ENCODE measurements at regions not wholly inside any gene's neighbourhood (a gene's known extent, or its start where the extent isn't known, plus 50 kb on each side); places are given as distances from the start of the nearest gene placed in this dataset.

DNA sequence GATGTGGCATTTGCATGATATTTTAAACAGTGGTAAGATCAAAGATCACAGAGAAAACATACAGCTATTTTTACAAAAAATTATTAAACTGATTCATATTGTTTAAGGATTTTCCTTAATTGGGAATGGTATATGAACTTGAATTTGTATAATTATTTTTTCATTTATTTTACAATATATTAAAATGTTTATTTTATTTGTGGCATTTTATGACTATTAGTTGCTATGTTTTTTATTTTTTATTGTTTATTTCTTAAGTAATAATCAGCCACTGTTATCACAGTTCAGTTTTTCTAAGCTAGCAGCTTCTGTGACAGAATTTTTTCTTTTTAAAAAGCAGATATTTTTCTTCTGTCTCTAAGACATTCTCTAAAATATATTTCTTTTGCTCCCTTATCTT, 387.0 kb upstream of the KHDRBS2 start:
- TF ChIP-seq ZNF274 (IDR thresholded peaks at IDR 0.05; ENCODE audit: low read depth, low read length), result no peak
- TF ChIP-seq YY1 (IDR thresholded peaks at IDR 0.05; ENCODE audit: insufficient read depth, insufficient read length), result no peak
- no peak for TF ChIP-seq SUZ12 (IDR thresholded peaks at IDR 0.05; ENCODE audit: extremely low read depth, insufficient read depth, insufficient read length)
- H3K9me3 ChIP-seq (ENCODE audit: insufficient read depth, low read length), result no peaks in the 10 kb centered on the region
- no peaks in the 10 kb centered on the region for H3K4me1 ChIP-seq (ENCODE audit: insufficient read depth, insufficient read length)
- no peak overlapping the region for H3K9ac ChIP-seq (ENCODE audit: insufficient read length, low read depth)
- no peak overlapping the region for H3K4me3 ChIP-seq (ENCODE audit: insufficient read length, low read depth)
- DNase-seq (ENCODE audit: low read depth, low spot score), result no peak
- no peaks in the 10 kb centered on the region for H3K27me3 ChIP-seq (ENCODE audit: insufficient read depth, insufficient read length)
- no peaks in the 10 kb centered on the region for H3K36me3 ChIP-seq (ENCODE audit: insufficient read depth, insufficient read length, low read length)

DNA sequence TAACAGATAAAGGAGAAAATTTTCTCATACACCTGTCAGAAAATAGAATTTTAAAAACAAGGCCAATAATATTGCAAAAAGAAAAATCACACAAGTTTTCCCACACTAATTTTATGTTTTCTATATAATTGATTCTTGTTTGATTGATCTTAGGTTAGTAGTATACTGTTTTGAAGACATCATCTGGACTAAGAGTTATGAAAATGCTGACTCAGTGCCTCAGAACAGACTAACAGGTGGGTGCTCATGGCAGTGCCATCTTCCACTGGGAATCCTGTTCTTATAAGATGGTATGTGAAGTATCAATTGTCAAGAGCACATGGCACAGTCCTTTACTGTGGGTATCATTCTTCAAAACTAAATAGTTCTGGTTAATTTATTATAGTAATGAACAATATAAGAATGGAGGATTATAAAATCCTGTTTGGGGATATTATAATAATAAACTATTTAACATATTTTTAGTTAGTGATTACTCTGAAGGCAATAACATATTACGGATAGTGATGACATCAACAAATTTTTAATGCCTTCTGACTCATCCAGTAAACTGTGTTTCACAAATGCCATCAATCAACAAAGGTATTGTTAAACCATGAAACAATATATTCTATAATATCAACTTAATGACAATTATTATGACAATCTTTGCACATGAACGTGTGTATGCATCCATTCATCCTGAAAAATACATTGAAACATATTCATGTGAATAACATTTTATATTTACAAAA, 384.6 kb upstream of the KHDRBS2 start:
- Histone ChIP-seq H3K9ac (ENCODE audit: insufficient read length, low read depth) (no peak overlapping the region), H3K4me1 (ENCODE audit: insufficient read depth, insufficient read length) (no peaks in the 10 kb centered on the region), H3K9me3 (ENCODE audit: insufficient read depth, low read length) (no peaks in the 10 kb centered on the region), H3K4me3 (ENCODE audit: insufficient read length, low read depth) (no peak overlapping the region), H3K27me3 (ENCODE audit: insufficient read depth, insufficient read length) (no peaks in the 10 kb centered on the region), H3K36me3 (ENCODE audit: insufficient read depth, insufficient read length, low read length) (no peaks in the 10 kb centered on the region)
- no peak for TF ChIP-seq ZNF274 (IDR thresholded peaks at IDR 0.05; ENCODE audit: low read depth, low read length)
- TF ChIP-seq SUZ12 (IDR thresholded peaks at IDR 0.05; ENCODE audit: extremely low read depth, insufficient read depth, insufficient read length), result no peak
- no peak for TF ChIP-seq YY1 (IDR thresholded peaks at IDR 0.05; ENCODE audit: insufficient read depth, insufficient read length)
- no peak for DNase-seq (ENCODE audit: low read depth, low spot score)

GRCh38 chr6:62669831-62670230, 383.8 kb upstream of the KHDRBS2 start:
- DNase-seq (ENCODE audit: low read depth, low spot score), result no peak
- no peaks in the 10 kb centered on the region for H3K36me3 ChIP-seq (ENCODE audit: insufficient read depth, insufficient read length, low read length)
- H3K9me3 ChIP-seq (ENCODE audit: insufficient read depth, low read length), result no peaks in the 10 kb centered on the region
- H3K9ac ChIP-seq (ENCODE audit: insufficient read length, low read depth), result no peak overlapping the region
- TF ChIP-seq SUZ12 (IDR thresholded peaks at IDR 0.05; ENCODE audit: extremely low read depth, insufficient read depth, insufficient read length), result no peak
- no peak for TF ChIP-seq YY1 (IDR thresholded peaks at IDR 0.05; ENCODE audit: insufficient read depth, insufficient read length)
- TF ChIP-seq ZNF274 (IDR thresholded peaks at IDR 0.05; ENCODE audit: low read depth, low read length), result no peak
- no peak overlapping the region for H3K4me3 ChIP-seq (ENCODE audit: insufficient read length, low read depth)
- H3K4me1 ChIP-seq (ENCODE audit: insufficient read depth, insufficient read length), result no peaks in the 10 kb centered on the region
- H3K27me3 ChIP-seq (ENCODE audit: insufficient read depth, insufficient read length), result no peaks in the 10 kb centered on the region

DNA sequence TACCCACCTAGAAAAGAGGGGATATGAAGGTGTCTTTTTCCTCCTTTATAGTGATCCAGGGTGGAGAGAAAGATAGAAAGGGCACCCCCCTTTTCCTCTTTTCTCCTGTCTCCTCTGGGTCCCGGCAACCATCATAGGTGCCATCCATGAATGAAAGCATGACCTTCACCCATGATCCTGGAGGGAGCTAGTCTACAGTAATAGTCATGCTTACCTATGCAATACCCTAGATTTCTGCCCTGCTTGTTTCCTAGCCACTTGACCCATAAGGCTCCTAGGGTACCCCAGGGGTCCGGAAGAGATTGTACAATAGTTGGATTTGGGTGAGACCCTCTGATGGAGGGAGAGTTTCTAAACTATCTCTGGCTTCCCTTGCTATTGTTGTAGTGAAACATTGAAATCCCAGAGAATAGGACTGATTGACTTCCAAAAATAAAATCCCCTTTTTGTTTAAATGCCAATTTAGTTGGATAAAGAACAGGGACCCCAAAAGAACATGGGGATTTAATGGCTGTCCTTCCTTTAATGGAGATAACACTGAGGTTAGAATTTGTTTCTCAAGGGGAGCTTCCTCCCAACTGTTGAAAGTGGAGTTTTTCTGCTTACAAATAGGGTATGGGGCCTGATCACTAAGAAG, 366.8 kb upstream of the KHDRBS2 start:
- Histone ChIP-seq H3K9ac (ENCODE audit: insufficient read length, low read depth) (no peak overlapping the region), H3K4me3 (ENCODE audit: insufficient read length, low read depth) (no peak overlapping the region), H3K9me3 (ENCODE audit: insufficient read depth, low read length) (peaks cover 36% of the 10 kb centered on the region), H3K4me1 (ENCODE audit: insufficient read depth, insufficient read length) (no peaks in the 10 kb centered on the region), H3K27me3 (ENCODE audit: insufficient read depth, insufficient read length) (no peaks in the 10 kb centered on the region), H3K36me3 (ENCODE audit: insufficient read depth, insufficient read length, low read length) (no peaks in the 10 kb centered on the region)
- peak; percentile 15 for DNase-seq (ENCODE audit: low read depth, low spot score)
- no peak for TF ChIP-seq YY1 (IDR thresholded peaks at IDR 0.05; ENCODE audit: insufficient read depth, insufficient read length)
- TF ChIP-seq ZNF274 (IDR thresholded peaks at IDR 0.05; ENCODE audit: low read depth, low read length), result no peak
- TF ChIP-seq SUZ12 (IDR thresholded peaks at IDR 0.05; ENCODE audit: extremely low read depth, insufficient read depth, insufficient read length), result no peak

GRCh38 chr6:62645274-62645673, 359.2 kb upstream of the KHDRBS2 start:
- Histone ChIP-seq H3K36me3 (ENCODE audit: insufficient read depth, insufficient read length, low read length) (no peaks in the 10 kb centered on the region), H3K9me3 (ENCODE audit: insufficient read depth, low read length) (no peaks in the 10 kb centered on the region; the same call in 1 of the 2 replicates), H3K27me3 (ENCODE audit: insufficient read depth, insufficient read length) (no peaks in the 10 kb centered on the region), H3K4me3 (ENCODE audit: insufficient read length, low read depth) (no peak overlapping the region), H3K9ac (ENCODE audit: insufficient read length, low read depth) (no peak overlapping the region), H3K4me1 (ENCODE audit: insufficient read depth, insufficient read length) (no peaks in the 10 kb centered on the region)
- no peak for TF ChIP-seq SUZ12 (IDR thresholded peaks at IDR 0.05; ENCODE audit: extremely low read depth, insufficient read depth, insufficient read length)
- no peak for TF ChIP-seq ZNF274 (IDR thresholded peaks at IDR 0.05; ENCODE audit: low read depth, low read length)
- no peak for TF ChIP-seq YY1 (IDR thresholded peaks at IDR 0.05; ENCODE audit: insufficient read depth, insufficient read length)
- DNase-seq (ENCODE audit: low read depth, low spot score), result no peak

GRCh38 chr6:62640749-62641148, 354.7 kb upstream of the KHDRBS2 start:
- no peak overlapping the region for H3K4me3 ChIP-seq (ENCODE audit: insufficient read length, low read depth)
- DNase-seq (ENCODE audit: low read depth, low spot score), result no peak
- no peaks in the 10 kb centered on the region for H3K36me3 ChIP-seq (ENCODE audit: insufficient read depth, insufficient read length, low read length)
- no peaks in the 10 kb centered on the region for H3K27me3 ChIP-seq (ENCODE audit: insufficient read depth, insufficient read length)
- no peak overlapping the region for H3K9ac ChIP-seq (ENCODE audit: insufficient read length, low read depth)
- no peak for TF ChIP-seq SUZ12 (IDR thresholded peaks at IDR 0.05; ENCODE audit: extremely low read depth, insufficient read depth, insufficient read length)
- TF ChIP-seq ZNF274 (IDR thresholded peaks at IDR 0.05; ENCODE audit: low read depth, low read length), result no peak
- no peak for TF ChIP-seq YY1 (IDR thresholded peaks at IDR 0.05; ENCODE audit: insufficient read depth, insufficient read length)
- no peaks in the 10 kb centered on the region for H3K4me1 ChIP-seq (ENCODE audit: insufficient read depth, insufficient read length)
- H3K9me3 ChIP-seq (ENCODE audit: insufficient read depth, low read length), result no peaks in the 10 kb centered on the region

GRCh38 chr6:62626661-62627060, 340.6 kb upstream of the KHDRBS2 start:
- H3K27me3 ChIP-seq (ENCODE audit: insufficient read depth, insufficient read length), result no peaks in the 10 kb centered on the region
- H3K36me3 ChIP-seq (ENCODE audit: insufficient read depth, insufficient read length, low read length), result no peaks in the 10 kb centered on the region
- H3K4me1 ChIP-seq (ENCODE audit: insufficient read depth, insufficient read length), result no peaks in the 10 kb centered on the region
- no peak overlapping the region for H3K4me3 ChIP-seq (ENCODE audit: insufficient read length, low read depth)
- H3K9me3 ChIP-seq (ENCODE audit: insufficient read depth, low read length), result no peaks in the 10 kb centered on the region
- TF ChIP-seq YY1 (IDR thresholded peaks at IDR 0.05; ENCODE audit: insufficient read depth, insufficient read length), result no peak
- no peak for TF ChIP-seq SUZ12 (IDR thresholded peaks at IDR 0.05; ENCODE audit: extremely low read depth, insufficient read depth, insufficient read length)
- no peak for TF ChIP-seq ZNF274 (IDR thresholded peaks at IDR 0.05; ENCODE audit: low read depth, low read length)
- no peak overlapping the region for H3K9ac ChIP-seq (ENCODE audit: insufficient read length, low read depth)
- no peak for DNase-seq (ENCODE audit: low read depth, low spot score)

Measured in NT2/D1 (cell line).